GM19043 (cell line): ENCODE measurements at regions not wholly inside any gene's neighbourhood (a gene's known extent, or its start where the extent isn't known, plus 50 kb on each side); places are given as distances from the start of the nearest gene placed in this dataset.

ENCODE experiments used
- ATAC-seq: cut with Tn5 transposase; IDR thresholded peaks from one replicate; pipeline ENCODE4 v1.9.1; 2021; ENCODE audit warnings: low read depth; ENCODE audit not compliant: unreplicated experiment

DNA sequence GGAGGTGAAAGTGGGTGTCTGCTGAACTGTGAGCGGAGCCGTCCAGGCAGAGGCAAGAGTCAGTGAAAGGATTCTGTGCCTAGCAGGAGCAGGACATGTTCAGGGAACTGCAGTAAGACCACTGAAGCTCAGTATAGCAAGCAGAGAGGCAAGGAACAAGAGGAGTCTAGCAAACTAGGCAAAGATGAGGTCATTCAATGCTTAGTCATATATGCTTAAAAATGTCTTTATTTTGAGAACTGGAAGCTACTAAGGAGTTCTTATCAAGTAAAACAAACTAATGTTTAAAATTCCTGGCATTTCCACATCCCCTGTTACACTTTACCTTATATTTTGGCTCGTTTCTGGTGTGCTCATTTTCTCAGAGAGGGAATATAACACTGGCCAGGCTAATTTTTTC is 913.4 kb downstream of the CBLN2 start:
- no peak for ATAC-seq

DNA sequence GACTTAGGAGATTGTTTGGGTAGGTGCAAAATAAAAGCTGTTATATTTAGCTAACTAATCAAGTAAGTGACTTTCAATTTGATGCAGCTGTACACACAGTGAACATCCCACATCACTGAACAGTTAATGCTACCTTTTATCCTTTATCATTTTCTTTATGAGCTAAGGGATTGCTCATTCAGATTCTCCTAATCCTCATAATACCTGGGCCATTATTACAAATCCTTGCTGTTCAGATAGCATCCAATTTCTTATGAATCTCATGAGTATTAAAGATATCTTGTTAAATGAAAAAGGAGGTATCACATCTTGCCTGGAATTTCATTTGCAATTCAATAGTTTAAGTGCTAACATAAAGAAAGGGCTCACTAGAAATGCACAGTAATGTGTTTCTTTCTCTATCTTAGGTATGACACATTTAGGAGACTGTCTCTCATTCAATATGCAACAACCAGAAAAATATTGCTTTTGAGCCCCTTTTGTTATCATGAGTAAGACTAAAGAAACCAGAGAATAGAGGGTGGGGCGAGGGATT is 918.5 kb downstream of the CBLN2 start:
- ATAC-seq: no peak

DNA sequence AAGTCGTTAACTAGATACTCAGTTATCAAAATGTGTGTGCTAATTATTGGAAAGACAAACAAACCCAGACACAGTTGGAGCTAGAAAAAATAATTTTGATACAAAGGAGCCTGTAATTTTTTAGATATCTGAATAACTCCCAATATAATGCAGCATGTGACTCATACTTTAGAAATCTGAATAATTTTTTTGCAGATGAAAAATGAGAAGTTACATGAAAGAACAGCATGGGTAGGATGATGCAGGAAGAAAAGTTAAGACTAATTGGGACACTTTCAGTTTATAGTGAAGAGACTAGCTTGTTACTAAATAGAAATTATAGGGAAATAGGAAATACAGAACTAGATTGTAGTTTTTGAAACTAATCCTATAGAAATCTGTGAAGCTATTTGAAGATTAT is 945.8 kb downstream of the CBLN2 start:
- no peak for ATAC-seq

DNA sequence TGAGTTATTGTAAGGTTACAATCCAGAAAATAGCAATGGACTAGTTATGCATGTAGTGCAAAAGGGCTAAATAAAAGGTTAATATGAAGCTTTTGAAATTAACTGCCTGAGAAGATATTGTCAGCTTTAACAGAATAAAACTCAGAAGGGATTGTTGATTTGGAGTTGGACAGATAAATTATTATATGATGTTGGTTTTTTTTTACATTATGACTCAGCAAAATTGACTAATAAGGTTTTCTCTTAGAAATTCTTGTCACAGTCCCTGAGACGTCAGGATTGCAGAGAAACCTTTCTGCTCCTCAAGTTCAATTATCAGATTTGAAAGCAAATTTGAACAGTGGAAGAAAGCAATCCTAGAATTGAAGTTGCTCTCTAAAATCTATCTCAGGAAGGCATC is 946.9 kb downstream of the CBLN2 start:
- ATAC-seq: no peak

DNA sequence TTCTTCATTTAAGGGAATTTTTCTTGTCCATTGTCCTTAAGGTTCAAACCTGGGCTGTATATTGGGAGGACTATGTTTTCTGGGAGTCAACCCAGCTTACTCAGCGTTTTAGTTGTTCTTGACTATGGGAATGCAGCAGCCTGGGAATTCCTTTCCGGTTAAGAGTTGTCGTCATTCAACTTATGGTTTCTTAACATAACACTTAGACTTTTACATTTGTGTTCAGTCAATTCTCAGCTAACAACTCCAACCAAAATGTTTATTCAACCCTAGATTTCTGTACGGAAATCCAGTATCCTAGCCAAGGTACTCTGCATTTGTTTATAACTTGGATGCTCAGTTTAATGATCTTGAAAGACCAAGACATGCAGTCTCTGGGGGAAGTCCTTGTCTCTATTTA is 960.9 kb downstream of the CBLN2 start:
- ATAC-seq: no peak

DNA sequence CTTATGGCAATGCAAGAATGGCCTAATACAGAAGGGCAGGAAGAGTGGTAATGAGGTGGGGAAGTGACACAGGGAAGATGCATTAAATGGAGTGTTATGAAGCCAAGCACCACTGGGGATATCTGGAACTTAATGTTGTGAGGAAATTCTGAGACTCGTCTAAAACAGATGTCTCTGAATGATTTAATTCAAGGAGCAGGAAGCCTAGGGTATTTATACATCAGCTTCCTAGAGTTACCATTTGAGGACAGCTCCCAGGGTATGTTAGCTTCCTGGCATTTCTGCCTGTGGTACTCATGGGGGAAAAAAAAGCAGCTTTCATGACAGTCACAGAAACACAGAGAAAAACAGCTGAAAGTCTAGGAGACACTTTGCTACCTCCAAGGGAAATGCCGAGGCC is 989.5 kb downstream of the CBLN2 start:
- no peak for ATAC-seq

DNA sequence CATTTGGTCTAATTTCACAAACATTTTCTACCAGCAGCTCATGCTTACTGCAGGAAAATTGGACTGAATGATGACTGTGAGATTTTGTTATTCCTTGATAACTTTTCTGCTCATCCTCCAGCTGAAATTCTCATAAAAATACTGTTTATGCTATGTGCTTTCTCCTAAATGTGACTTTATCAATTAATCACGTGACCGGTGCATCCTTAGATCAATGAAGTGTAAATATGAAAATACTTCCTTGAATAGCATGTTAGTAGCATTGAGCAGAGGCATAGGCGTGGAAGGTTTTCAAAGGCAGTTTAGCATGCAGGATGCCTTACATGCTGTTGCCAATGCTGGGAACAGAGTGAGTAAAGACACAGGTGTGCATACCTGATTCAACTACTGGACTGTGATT is 1002.5 kb downstream of the CBLN2 start:
- no peak for ATAC-seq

DNA sequence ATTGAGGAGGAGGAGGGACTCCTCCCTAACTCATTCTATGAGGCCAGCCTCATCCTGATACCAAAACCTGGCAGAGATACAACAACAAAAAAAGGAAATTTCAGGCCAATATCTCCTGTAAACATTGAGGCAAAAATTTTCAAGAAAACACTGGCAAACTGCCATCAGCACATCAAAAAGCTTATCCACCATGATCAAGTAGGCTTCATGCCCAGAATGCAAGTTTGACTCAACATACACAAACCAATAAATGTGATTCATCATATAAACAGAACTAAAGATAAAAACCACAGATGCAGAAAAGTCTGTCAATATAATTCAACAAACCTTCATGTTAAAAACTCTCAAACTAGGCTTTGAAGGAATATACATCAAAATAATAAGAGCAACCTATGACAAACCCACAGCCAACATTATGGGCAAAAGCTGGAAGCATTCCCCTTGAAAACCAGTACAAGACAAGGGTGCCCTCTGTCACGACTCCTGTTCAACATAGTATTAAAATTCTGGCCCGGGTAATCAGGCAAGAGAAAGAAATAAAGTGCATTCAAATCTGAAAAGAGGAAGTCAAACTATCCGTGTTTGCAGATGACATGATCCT is 1014.3 kb downstream of the CBLN2 start:
- no peak for ATAC-seq

DNA sequence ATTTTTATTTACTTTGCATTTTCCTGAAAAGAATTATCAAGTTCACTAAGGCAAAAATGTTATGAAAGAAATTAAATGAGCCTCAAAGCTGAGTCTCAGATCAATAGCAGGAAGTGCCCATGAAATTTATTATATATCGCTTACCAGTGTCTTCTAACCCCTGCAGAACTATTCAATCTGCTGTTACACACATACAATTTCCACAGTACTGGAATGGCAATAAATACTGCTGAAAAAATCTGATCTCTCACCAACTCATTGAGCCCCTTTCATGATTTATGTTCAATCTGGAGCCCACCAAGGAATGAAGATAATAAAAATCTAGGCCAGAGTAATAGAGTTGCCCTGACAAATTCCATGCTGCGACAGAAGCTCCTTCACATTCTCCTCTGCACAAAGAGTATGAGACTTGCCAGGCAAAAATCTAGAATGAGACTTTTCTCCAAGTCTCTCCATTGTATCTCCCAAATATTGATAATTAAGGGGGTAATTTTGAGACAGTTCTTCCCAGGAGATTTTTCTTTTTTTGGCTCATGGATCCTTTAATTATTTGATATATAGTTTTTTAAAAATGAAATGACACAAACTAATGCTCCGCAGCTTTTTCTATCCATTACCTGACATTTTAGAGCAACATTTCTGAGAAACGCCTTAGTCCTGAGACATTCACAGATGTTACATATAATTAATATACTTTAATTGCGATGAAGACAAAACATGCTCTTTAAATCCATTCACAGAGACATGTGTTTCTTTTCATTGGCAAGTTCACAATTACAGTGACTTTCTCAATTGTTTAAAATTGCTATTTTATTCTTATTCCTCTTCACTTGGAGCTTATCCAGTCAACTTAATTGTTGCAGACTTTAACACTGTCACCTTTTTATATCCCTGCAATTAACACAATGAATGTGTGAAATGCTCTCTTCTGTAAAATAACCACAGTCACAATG is 1020.4 kb downstream of the CBLN2 start:
- ATAC-seq: no peak

DNA sequence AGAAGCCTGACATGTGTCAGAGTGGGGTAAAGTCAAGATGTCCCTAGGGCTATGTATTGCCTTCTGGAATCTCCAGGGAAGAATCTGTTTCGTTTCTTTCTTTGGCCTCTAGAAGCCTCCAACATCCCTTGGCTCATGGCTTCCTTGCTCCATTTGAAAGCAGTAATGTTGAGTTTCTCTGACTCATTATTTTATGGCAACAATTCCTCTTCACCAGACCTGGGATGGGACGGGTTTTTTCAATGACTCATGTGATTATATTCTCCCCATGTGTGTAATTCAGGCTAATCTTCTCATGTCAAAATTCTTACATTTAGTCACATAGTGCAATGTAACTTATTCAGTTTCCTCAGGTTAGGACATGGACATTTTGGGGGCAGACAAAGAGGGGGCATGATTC is 1038.6 kb downstream of the CBLN2 start:
- ATAC-seq: no peak

DNA sequence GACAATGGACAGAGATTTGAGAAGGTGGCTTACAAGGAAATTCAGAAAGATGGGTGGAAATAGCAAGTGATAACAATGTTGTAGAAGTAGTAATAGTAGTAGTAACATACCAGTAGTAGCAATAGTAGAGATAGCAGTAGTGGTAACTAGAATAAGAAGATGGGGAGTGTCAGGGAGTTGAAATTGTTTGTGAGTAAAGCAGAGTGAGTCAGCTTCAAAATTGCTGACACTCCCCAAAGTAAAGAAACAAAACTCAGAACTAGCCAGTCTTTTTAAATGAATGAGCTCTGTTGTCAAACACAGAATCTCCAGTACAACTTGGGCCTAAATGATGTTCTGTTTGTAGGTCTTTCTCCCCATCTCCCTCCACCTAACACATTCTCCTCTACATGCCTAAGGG is 1040.9 kb downstream of the CBLN2 start:
- ATAC-seq: no peak

DNA sequence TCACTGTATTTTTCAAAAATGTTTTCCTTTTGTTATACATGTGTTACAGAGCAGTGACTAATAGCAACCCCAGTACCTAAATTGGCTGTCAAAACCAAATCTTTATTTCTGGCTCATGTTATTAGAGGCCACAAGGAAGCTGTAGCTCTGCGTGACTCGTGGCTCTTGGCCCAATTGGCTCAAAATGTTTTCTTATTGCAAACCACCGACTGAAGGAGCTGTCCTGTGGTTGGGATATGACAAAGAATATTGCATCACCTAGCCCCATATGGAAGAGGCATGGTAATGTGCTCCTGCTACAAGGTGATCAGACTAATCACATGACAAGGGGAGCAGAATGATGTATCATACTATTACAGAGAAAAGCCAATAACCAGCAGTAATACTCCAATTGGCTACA is 1058.5 kb downstream of the CBLN2 start:
- no peak for ATAC-seq

DNA sequence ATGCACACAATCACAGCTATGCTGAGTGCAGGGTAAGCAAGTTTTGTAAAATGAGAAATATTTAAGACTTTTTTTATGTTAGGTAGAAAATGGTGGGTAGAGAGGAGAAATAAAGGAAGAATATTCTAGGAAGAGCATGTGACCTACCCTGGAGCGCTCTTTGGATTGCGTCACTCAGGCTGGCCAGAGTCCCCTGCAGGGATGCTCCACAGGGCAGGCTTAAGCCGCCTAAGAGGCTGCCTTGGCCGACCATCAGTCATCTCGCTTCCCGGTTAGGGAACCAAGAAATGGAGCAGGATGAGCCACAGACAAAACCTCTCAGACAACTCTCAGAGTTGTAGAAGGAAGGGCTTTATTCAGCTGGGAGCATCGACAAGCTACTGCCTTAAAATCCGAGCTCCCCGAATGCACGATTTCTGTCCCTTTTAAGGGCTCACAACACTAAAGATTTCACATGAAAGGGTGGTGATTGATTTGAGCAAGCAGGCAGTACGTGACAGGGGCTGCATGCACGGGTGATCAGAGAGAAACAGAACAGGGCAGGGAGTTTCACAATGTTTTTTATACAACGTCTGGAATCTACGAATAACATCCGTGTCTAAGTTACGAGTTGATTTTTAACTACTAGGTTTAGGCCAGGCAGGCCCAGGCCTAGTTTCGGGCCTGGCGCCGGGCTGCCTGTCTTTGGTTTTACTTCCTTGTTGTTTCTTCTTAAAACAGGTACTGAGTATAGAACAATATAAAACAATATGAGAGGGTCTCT is 1072.0 kb downstream of the CBLN2 start:
- ATAC-seq: no peak

DNA sequence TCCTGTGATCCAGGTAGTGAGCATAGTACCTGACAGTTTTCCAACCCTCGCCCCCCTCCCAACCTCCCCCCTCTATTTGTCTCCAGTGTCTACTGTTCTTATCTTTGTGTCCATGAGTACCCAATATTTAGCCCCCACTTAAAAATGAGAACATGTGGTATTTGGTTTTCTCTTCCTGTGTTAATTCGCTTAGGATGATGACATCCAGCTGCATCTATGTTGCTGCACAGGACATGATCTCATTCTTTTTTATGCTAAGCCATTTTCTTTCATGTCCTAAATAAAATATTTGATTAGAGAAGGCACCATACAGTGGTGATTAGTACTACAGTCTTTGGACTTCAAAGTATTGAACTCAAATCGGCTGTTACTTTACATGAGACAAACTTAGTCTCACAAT is 1087.9 kb downstream of the CBLN2 start:
- no peak for ATAC-seq

DNA sequence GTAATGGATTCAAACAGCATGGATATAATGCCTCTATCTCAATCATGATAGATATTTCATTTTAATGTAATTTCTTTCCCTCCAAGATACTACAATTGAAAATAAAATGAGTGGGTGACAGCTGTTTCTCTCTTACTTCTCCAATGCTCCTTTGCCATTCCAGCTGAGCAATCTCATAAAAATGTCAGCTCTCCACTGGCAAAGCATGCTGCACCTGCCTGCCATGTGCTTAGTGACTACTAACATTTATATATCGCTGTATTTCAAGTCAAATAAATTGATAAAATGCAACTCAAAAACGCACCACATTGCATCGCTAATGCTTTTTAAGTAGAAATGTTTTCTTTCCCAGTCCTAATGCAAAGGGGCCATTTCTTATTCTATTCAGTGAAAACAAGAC is 1093.9 kb downstream of the CBLN2 start:
- no peak for ATAC-seq

DNA sequence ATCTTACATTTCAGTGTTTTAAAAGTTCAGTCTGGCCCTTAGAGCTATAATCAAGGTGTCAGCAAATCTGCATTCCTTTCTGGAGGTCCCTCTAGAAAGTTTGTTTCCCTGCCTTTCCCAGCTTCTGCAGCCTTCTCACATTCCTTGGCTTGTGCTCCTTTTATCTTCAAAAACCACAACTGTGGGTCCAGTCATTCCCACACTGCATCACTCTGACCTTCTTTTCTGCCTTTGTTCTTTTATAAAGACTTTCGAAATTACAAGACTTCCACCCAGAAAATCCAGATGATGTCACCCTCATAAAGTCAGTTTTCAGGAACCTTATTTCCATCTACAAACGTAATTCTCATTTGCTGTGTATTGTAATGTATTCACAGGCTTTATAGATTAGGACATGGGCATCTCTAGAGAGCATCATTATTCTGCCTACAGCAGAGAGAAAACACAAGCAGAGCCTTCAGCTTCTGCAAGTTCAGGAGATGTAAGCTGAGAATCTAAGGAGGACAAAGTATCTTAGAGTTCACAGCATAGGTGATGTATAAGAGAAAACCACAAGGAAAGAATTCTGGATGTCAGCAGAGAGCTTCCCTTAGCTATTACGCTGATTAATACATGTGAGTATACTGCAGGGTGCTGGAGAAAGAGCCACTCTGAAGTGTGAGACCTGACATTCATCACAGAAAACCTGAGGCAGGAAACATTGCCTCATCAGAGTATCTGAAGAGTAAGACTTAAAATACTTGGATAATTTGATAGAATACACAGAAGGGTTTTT is 1100.2 kb downstream of the CBLN2 start:
- ATAC-seq: no peak

DNA sequence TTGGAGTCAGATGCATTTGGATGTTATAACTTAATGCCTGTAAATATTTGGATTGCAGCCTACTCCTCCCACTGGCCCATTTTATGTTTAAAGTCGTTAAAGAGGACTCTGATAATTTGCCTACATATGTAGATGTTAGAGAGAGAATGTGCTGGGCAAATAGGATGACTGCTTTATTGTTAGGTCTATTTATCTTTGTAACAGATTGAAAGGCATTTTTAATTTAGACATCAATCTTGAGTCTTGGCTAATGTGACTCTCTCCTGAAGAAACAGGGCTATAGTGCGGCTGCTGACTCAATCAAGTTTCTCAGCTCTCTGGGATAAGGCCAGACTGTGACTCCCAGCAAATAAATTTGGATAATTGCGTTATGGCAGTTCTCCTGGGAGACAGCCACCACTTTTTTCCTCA is 1101.4 kb downstream of the CBLN2 start:
- no peak for ATAC-seq

DNA sequence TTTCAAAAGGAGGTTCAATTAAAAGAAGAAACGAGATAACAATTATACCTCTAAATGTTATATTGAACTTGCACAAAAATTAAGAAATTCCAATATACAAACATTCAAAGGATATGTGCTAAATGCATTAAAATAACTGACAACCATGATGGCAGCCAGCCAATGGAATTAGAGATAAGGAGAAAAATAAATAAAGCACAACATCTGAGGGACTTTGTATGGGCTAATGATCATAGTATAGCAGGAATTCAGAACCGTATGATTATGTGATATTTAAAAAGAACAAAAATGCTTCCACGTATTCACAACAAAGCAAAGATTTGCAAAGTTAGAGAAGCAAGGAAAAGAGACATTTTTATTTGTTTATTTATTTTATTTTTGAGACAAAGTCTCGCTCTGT is 1103.0 kb downstream of the CBLN2 start:
- ATAC-seq: no peak

DNA sequence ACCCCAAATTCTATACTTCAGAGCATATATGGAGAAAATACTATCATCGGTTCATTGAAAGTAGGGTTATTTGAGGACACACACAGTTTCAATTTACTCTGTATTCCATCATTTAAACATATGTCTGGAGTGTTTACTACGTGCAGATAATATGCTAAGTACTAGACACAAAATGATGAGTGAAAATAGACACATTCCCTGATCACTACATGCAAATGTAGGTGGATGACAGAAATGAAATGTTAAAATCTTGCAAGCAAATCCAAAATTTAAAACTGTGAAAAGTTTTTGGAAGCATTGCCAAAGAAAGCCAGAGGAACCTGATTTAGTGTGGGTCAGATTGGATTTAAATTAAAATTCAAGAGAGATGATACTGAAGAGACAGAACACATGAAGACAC is 1106.6 kb downstream of the CBLN2 start:
- ATAC-seq: no peak

DNA sequence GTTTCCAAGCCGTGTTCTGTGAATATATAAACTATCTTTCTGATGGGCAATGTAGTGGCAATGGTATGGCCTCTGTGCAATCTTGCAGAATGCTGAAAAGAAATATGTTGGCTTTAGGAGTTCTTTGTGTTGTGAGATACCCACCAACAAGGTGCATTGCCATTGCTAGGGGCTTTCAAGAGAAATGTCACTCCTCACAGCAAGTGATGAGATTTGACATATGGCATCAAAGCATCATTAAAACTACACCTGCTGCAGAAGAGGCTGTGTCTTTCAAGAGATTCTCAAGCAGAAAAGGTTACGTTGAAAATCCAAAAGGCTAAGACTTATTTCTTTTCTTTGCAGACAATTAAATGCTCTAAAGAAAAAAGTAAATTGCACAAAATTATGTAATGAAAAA is 1110.8 kb downstream of the CBLN2 start:
- no peak for ATAC-seq
